H1 (cell line): ENCODE measurements at regions not wholly inside any gene's neighbourhood (a gene's known extent, or its start where the extent isn't known, plus 50 kb on each side); places are given as distances from the start of the nearest gene placed in this dataset. TPM values are rescaled to one million over a fixed set of nuclear protein-coding genes. Genes with fewer than 3 reads are reported as not detected.

Experiments
- small RNA-seq: library from polyadenylated mRNA; stranded (forward); fragments of <200 nt; extraction: miRNeasy Mini kit (QIAGEN cat#:217004); gene quantifications from one replicate; pipeline ENCODE3, GENCODE V24; 2013; ENCODE audit not compliant: insufficient read depth

Small RNA genes lying in the stretch of these regions (small RNA-seq; reads per million reads assigned to genes)
- gene RNA5SP403 (not detected), gene RNA5SP404 (not detected)
